Dermis blood vessel endothelial cell (primary cell): ENCODE measurements at regions not wholly inside any gene's neighbourhood (a gene's known extent, or its start where the extent isn't known, plus 50 kb on each side); places are given as distances from the start of the nearest gene placed in this dataset.

Experiments used
- DNase-seq: peaks from one replicate; pipeline ENCODE4 v3.0.0; 2010

DNA sequence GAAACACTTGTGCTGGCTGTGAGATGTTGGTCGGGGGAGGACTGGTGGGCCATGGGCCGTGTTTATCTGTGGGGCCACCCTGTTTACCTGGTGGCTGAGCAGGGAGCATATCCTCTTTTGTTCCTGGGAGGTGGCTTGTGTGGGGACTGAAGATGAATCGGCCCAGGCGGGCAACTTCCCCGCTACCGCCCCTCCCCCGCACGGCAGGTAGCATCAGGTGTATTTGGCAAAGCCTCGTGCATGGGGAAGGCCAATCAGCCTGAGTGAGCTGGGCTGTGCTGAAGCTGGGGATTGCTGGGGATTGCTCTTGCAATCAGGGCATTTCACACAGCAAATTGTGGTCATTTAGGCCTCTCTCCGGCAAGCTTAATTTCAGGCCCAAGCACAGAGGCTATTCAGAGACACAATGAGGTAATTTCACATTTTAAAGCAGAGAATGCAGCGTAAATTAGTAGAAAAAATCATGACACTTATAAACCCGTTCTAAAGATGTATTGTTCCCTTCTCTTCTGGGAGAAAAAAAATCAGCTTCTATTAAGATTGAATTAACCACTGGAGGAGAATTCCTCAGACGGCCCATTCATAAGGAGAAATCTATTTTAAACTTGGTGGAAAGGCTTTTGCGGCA lies 197.7 kb upstream of the POU3F1 start:
- no peak for DNase-seq

GRCh38 chr1:38243106-38243505 lies 196.5 kb upstream of the POU3F1 start:
- DNase-seq = no peak

DNA sequence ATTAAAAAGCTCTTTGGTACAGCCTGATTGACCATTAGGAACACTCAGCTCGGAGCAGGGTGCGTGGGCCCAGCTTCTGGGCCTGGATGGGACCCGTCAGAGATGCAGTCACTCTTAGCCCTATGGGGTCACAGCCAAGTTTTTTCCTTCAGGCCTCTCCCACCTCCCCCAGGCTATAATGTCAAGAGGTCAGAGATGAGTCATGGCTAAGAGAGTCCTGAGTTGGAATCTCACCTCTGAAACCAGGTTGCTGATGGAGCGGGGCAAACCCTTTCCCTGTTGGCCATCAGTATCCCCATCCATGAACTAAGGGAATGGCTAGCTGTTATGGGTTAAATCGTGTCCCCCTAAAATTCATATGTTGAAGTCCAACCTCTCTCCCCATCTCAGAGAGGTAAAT lies 195.9 kb upstream of the POU3F1 start:
- no peak for DNase-seq

DNA sequence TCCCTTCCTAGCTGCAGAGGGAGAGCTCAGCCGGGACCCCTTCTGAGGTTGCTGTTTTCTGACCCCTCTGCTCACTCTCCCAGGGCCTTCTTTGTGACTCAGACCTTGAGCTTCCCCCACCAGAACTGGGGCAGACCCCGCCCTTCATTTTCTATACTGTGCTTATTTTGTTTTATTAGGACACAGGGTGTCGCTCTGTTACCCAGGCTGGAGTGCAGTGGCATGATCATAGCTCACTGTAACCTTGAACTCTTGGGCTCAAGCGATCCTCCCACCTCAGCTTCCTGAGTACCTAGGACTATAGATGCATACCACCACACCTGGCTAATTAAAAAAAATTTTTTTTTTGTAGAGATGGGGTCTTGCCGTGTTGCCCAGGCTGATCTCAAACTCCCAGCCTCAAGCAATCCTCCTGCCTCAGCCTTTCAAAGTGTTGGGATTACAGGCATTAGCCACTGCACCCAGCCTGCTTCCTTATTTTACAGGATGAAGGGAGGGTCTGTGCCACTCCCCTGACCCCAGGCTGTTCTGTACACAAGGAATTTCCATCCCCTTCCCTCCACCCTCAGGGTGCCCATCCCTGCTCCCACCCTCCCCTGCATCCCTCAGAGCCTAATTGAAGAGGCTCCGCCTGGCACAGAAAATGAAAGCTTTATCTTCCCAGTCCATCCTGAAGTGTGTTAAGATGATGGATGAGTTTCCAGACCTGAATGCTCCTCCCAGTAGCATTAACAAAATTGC lies 195.2 kb upstream of the POU3F1 start:
- DNase-seq = no peak

DNA sequence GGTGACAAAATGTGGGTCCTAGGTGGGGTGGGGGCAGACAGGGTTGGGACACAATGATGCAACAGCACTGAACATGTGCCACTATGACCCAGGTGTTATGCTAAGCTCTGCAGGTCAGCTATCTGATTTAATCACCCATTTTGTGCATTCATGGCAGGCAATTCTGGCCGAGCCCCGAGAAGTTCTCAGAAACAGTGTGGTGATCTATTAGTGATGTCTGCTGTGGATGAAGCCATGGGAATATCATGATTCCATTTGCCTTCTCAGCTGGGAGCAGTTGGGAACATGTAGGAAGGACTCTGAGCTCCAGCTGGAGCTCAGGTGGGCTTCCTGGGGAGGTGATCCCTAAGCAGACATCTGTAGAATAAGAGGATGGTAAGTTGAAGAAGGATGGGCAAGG lies 194.0 kb upstream of the POU3F1 start:
- no peak for DNase-seq

GRCh38 chr1:38239258-38239835 lies 192.8 kb upstream of the POU3F1 start:
- DNase-seq = no peak

- DNase-seq = no peak
Measured at GRCh38 chr1:38238294-38238693, 191.7 kb upstream of the POU3F1 start.

GRCh38 chr1:38235705-38236104 lies 189.1 kb upstream of the POU3F1 start:
- DNase-seq = no peak

DNA sequence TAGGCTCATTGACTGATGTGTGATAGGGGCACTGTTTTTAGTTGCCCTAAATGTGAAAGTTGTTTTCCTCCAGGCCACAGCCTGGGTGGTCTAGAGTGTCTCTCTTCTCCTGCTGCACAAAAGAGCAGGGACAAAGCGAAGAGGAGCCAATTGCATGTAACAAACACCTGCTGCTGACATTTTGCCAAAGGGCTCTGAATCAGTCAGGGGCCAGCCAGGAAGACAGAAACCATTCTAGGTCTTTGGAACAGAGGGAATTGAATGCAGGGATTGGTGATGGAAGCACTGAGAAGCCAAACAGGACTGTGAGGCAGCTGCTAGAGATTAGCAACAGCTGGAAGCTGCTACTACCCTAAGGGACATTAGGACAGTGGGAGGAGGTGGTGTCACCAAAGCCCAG lies 185.3 kb upstream of the POU3F1 start:
- no peak for DNase-seq

DNA sequence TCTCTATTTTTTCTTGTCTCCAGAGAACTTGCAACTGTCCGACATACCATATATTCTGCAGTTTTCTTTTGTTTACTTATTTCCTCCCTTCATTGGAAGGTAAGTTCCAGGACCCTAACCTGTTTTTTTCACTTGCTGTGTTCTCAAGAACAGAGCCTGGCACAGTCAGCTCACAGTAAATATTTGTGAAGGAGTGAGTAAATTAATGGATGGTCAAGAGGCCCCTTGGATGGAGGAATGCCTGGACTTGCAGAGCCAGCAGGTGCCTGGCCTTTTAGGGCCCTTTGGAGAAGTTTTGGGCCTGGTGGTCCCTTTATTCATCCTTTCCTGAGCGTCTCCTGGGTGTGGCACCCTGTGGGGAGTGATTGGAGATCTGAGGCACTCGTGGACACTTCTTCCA lies 182.1 kb upstream of the POU3F1 start:
- DNase-seq = no peak

DNA sequence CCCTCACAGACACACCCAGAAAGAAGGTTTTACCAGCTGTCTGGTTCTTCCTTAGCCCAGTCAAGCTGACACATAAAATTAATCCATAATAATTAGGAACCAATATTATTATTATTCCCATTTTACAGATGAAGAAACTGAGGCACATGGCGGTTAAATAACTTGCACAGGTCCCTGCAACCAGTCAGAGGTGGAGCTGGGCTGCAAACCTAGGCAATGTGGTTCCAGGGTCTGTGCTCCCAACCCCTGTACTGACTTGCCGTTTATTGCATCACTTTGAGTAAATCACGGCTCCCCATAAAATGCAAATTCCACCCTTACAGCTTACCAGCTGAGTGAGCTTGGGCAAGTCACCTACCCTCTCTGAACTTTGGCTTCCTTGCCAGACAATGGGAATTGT lies 179.2 kb upstream of the POU3F1 start:
- DNase-seq = no peak

GRCh38 chr1:38223391-38223790 lies 176.8 kb upstream of the POU3F1 start:
- DNase-seq = no peak

GRCh38 chr1:38222891-38223290 lies 176.3 kb upstream of the POU3F1 start:
- DNase-seq = no peak

GRCh38 chr1:38221006-38221649 lies 174.5 kb upstream of the POU3F1 start:
- no peak for DNase-seq

DNA sequence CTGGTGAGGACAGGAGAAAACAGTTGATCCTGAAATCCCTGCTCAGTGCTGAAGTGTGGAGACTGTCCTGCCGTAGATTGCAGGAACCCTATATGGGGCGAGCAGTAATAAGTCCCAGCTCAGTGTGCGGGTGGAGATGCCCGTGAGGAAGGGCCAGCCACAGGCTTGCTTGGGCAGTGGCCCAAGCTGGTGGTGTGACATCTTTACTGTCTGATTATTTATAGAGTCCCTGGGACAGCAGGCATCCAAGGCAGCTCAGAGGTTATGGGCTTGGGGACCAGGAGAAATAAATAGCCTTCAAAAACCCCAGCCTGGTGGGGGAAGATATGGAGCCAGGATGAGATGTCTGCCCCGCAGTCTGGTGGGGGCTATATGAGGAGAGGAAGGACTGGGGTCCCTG lies 170.7 kb upstream of the POU3F1 start:
- no peak for DNase-seq

GRCh38 chr1:38213646-38214434 lies 167.2 kb upstream of the POU3F1 start:
- no peak for DNase-seq

- no peak for DNase-seq
Measured at GRCh38 chr1:38210895-38211177, 164.2 kb upstream of the POU3F1 start.

- no peak for DNase-seq
Measured at GRCh38 chr1:38210021-38210894, 163.7 kb upstream of the POU3F1 start.

DNA sequence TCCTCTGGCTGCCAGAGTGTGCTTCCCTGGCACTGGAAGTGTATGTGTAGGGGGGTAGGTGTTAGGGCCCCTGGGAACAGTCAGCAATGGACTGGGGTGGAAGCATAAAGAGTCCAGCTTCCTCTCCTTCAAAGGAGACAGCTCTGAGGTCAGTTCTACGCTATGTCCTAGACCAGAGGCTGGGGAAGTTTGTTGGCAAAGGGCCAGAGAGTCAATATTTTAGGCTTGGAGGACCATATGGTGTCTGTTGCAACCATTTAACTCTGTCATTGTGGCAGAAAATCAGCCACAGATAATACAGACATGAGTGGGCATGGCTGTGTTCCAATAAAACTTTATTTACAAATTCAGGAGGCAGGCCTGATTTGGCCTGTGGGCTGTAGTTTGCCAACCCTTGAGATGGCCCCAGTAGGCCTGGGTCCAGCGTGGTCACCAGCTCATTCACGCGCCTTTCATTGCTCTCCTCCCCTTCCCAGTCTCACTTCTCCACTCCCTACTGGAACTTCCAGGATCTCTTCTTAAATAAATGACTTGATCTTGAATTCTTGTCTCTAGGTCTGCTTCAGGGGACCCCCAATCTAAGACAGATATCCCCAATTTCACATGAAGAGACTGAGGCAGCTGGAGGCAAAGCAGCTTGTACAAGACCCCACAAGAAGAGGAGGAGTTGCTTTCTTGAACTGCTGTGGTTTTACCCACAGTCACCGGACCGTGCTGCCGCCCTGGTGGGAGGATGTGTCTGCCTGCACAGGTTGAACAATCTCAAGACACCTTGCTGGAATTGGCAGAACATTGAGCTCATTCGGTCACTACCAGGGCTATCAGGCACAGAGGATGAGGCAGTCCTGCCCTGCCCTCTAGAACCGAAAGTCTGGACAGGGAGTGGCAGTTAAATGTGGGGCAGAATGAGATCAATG lies 162.4 kb upstream of the POU3F1 start:
- no peak for DNase-seq

DNA sequence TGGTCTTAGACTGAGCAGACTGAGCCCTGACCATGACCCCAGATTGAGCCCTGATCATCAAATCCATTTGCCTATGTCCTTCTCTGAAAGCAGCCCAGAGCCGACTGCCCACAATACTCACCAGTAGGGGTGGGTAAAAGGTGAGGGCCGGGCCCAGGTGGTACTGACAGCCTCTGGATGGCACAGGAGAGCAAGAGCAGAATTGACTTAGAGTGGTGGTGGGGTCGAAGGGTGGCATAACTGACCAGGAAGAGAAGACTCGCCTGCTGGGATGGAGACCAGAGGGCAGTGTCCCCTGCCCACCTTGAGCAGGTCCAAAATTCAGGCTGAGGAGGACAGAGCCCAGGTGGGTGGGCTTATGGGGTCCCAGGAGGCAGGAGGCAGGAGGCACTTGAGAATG lies 161.3 kb upstream of the POU3F1 start:
- DNase-seq = no peak

- no peak for DNase-seq
Measured at GRCh38 chr1:38207275-38207674, 160.7 kb upstream of the POU3F1 start.
